ENCODE measurements at regions not wholly inside any gene's neighbourhood (a gene's known extent, or its start where the extent isn't known, plus 50 kb on each side); places are given as distances from the start of the nearest gene placed in this dataset.
A peak's percentile ranks its signal among the peaks of the same experiment; 100 is the strongest.
"Not testable (repeated sequence)": the region's sequence is repeated elsewhere in the genome, so short reads cannot be mapped to it uniquely, and the experiment has no call there.

DNA sequence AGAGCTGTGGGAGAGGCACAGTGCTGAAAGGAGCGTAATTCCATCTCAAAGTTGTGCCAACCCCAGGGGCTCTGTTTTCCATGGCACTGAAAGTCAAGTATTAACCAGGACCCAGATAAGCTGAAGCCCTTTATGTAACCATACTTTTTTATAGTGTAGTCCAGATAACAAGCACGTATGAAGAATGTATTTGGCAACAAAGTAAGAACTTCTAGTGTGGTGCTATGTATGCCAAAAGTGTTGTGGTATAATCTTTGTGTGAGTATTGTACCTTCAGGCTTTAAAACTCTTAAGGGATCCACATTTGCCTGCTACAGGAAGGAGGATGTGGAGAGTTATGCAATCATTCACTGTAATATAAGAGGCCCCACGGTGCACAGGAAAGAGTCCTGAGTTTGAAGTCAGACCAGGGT, 129.4 kb downstream of the IBTK start:
- no peak for DNase-seq

DNA sequence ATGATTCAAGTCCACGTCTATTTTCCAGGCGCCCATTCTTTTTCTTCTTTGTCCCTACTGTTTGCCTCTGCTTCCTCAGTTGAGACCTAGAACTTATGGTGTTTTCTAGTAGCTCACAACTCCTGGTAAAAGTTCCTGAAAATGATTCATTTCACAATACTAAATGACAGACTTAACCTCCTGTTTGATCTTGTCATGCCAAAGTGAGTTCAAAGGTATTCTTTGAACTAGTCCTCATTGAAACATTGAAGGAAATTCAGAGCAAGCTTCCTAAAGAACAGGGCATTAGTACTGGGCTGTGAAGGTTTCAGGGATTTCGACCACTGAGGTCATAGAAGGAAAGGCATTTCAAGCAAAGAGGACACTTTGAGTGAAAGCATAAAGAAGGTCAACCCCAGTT, 132.8 kb downstream of the IBTK start:
- DNase-seq: no peak

DNA sequence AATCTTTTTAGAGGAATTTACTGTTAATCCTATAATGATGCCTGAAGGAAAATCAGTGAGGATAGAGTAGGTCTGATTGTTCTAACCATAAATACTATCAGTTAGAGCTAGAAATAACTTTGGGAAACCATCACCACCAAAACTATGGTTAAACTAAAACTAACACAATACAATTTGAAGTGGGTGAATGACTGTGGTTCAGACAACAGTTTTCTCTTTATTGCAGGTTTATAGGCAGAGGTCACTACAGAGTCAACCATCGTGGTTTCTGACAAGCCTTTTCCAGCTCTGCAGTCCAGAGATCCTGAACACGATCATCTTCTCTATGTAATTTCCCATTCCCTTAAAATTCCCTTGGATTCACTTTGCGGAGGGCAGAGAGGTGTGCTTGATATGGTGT, 134.3 kb downstream of the IBTK start:
- DNase-seq: no peak

DNA sequence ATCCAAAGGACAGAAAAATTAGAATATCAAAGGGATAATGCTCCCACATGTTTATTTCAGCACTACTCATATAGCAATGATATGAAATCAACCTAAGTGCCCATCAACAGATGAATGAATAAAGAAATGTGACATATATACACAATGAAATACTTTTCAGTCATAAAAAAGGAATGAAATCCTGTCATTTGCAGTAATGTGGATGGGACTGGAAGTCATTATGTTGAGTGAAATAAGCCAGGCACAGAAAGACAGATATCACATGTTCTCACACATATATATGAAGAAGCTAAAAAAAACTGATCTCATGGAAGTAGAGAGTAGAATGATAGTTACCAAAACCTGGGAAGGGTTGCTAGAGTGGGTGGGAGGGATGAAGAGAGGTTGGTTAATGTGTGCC, 135.7 kb downstream of the IBTK start:
- DNase-seq: no peak

DNA sequence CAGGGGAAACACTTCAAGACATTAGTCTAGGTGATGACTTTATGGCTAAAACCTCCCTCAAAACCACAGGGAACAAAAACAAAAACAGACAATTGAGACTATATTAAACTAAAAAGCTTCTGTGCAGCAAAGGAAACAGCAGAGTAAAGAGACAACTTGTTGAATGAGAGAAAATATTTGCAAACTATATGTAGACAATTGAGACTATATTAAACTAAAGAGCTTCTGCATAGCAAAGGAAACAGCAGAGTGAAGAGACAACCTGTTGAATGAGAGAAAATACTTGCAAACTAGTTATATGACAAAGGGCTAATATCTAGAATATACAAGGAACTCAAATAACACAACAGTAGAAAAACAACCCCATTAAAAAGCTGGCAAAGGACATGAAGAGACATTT, 136.4 kb downstream of the IBTK start:
- DNase-seq: no peak

DNA sequence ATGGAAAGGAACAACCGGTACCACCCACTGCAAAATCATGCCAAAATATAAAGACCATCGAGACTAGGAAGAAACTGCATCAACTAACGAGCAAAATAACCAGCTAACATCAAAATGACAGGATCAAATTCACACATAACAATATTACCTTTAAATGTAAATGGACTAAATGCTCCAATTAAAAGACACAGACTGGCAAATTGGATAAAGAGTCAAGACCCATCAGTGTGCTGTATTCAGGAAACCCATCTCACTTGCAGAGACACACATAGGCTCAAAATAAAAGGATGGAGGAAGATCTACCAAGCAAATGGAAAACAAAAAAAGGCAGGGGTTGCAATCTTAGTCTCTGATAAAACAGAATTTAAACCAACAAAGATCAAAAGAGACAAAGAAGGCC, 144.4 kb downstream of the IBTK start:
- DNase-seq: not testable (repeated sequence)

DNA sequence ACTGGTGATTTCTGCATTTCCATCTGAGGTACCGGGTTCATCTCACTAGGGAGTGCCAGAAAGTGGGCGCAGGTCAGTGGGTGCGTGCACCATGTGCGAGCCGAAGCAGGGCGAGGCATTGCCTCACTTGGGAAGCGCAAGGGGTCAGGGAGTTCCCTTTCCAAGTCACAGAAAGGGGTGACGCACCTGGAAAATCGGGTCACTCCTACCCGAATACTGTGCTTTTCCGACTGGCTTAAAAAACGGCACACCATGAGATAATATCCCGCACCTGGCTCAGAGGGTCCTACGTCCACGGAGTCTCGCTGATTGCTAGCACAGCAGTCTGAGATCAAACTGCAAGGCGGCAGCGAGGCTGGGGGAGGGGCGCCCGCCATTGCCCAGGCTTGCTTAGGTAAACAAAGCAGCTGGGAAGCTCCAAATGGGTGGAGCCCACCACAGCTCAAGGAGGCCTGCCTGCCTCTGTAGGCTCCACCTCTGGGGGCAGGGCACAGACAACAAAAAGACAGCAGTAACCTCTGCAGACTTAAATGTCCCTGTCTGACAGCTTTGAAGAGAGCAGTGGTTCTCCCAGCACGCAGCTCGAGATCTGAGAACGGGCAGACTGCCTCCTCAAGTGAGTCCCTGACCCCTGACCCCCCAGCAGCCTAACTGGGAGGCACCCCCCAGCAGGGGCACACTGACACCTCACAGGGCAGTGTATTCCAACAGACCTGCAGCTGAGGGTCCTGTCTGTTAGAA, 146.0 kb downstream of the IBTK start:
- DNase-seq: not testable (repeated sequence)

DNA sequence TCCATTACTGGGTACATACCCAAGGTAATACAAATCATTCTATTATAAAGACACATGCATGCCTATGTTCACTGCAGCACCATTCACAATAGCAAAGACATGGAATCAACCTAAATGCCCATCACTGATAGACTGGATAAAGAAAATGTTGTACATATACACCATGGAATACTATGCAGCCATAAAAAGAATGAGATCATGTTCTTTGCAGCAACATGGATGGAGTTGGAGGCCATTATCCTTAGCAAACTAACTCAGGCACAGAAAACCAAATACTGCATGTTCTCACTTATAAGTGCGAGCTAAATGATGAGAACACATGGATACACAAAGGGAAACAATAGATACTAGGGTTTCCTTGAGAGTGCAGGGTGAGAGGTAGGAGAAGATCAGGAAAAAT, 146.8 kb downstream of the IBTK start:
- not testable (repeated sequence) for DNase-seq

DNA sequence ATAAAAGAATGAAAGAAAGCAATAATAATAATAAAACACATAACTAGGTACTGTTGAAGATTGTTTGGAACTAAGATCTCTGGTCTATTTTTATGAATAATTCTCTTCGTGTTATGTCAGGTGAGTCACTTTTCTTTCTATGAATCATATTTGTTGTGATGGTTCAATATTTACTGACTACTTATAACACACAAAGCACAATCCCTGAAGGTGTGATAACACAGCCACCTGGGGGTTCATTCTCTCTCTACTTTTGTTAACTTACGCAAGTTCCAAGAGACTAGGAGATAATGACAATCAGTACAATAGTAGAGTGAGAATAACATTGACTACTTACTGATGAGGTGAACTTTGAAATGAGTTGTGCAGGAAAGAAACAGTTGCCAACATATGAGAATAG, 149.9 kb downstream of the IBTK start:
- DNase-seq: no peak

DNA sequence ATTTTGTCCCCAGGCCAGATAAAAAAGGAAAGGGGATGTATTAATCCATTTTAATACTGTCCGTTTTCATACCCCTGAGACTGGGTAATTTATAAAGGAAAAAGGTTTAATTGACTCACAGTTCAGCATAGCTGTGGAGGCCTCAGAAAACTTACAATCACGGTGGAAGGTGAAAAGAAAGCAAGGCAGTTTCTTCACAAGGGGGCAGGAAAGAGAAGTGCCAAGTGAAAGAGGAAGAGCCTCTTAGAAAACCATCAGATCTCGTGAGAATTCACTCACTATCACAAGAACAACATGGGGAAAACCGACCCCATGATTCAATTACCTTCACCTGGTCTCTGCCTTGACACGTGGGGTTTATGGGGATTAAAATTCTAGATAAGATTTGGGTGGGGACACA, 152.5 kb downstream of the IBTK start:
- DNase-seq: no peak

DNA sequence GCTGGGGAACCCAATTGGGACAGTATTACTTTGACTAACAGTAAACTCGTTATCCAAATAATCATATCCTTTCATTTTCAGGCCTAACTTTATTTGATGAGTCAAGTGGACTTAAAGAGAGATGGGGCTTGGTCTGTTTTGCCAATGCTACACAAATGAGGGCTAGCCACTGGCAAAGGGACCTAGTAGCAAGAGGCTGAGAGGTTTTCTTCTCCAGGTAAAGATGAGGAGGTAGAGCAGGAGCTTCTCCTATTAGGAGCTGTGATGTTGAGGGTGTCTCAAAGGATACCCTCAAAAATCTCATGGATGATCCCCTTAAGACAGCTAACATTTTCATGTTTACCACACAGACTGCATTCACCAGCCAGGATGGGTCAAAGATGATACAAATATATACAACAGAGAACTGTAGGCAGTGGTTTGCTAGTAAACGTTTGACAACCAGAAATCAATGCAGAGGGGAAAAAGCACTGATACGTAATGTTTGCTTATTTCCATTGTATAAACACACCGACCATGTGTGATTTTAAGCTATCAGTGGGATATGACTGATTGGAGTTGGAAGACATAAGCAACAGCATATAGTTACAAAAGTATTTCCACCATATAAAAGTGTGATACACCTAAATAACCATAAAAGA, 153.3 kb downstream of the IBTK start:
- DNase-seq: no peak

DNA sequence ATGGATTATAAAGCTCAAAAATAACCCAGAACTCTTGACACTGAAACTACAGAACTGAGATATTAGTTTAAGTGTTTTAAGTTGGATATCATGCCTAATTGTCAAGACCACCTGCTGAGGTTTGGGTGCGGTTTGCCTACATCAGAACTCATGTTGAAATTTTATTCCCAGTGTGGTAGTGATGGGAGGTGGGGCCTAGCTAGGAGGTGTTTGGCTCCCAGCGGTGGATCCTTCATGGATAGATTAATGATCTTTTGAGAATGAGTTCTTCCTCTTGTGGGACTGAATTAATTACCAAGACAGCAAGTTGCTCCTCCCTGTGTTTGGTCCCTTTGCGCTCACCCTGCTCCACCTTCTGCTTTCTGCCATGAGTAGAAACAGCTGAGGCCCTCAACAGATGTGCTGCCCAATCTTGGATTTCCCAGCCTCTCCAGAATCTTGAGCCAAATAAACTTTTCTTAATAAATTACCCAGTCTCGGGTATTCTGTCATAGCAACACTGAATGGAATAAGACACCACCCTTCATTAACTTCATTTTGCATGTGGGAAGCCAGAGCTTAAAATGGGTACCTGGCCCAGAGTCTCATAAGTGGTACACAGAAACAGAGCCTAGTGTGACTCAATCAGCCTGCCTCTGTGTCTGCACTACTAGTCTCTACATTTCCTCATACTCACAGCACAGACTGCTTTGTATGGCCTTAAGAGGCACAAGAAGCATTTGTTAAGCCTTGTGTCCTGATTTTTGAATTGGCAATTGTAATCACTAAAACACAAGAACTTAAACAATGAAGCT, 158.4 kb downstream of the IBTK start:
- no peak for DNase-seq

DNA sequence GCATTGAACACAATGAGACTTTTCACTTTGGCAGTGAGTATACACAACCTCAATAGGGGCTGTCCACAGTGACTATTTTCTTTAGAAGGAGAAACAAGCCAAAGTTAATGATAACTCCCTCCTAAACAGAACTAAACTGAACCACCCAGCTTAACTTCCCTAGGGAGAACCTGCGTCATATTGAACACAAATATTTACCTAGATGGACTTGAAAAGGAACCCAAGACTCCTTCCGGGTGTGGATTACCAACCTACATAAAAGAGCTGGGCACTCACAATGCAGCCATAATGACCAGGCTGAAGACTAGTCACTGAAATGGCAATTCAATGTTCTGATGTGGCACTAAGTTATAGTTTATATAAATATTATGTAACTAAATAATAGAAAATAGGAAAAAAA, 160.6 kb downstream of the IBTK start:
- DNase-seq: no peak

DNA sequence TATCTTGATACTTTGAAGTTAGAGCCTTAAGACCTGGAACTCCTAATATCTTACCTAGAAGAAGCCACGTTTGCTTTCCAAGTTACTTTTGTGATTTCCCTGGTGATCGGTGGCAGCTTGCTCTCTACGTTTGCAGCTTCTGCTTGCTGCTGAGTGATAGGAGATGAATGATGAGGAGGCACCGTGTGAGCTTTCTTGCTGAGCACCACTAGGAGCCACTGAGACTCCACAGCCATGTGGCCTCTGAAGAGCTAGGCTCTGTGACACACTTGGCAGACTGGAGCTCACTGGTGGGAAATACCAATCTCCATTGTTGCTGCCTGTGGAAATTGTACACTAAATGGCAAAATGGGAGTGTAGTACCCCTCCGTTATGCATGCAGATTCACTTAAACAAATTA, 161.8 kb downstream of the IBTK start:
- no peak for DNase-seq

DNA sequence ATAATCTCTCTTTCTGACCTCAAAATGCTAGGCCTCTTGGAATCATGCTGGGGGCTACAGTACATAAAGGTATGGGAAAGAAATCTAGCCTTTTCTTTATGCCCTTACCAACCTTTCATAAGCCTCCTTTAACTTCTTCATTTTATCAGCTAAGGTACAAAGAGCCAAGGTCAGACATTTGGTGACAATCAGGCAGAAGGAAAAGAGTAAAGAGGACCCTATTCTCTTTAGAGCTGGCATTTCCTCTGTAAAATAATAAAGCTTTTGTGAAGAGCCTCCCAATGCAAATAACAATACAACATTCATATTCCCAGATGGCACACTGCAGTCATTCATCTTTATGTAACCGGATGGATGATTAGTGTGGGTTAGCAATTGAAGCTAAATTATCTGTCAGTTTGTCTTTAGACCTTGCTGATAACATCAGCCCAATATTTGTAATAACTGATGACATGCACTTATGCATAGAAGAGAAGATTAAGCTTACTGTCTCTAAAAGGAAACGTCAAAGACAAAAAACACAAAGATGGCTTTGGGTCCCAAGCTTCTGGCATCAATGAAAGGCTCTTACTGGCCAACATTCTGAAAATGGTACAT, 163.1 kb downstream of the IBTK start:
- DNase-seq: peak; percentile 33

DNA sequence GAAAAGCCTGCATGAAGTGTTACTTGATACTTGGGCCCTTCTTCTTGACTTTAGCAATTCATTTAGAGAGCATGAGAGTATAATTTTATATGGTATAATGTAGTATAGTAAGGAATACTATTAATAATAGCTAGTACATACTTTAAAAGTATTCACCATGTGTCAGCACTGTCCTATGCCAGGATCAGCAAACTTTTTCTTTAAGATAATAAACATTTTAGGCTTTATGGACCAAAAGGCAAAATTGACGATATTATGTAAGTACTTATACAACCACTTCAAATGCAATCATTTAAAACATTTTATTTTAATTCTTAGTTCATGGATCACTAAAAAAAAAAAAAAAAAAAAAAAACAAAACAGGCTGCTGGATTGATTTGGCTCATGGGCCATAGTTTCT, 163.9 kb downstream of the IBTK start:
- DNase-seq: no peak

DNA sequence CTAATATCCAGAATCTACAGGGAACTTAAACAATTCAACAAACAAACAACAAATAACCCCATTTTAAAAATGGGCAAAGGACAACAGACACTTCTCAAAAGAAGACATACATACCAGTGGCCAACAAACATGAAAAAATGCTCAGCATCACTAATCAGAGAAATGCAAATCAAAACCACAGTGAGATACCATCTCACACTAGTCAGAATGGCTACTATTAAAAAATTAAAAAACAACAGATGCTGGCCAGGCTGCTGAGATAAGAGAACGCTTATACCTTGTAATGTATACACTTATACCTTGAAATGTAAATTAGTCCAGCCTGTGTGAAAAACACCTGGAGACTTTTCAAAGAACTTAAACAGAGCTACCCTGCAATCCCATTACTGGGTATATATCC, 166.8 kb downstream of the IBTK start:
- no peak for DNase-seq

DNA sequence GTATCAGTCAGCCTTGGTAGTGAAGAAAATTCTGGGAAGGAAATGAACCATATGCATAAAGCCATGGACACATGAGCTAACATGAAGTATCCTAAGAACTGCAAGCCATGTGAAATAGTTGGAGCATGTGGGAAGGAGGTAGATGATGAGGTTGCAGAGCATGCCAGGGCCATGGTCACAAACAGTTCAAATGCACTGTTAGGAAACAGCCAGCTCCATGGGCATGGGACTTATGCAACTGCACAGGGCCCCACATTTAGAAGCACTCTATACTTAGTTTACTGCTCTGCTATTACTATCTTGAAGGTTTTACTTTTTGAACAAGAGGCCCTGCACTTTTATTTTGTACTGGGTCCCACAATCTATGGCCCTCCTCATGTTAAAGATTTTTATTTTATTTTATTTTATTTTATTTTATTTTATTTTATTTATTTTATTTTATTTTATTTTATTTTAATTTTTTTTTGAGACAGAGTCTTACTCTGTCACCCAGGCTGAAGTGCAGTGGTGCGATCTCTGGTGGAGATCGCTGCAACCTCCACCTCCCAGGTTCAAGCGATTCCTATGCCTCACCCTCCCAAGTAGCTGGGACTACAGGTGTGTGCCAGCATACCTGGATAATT, 169.1 kb downstream of the IBTK start:
- DNase-seq: no peak

DNA sequence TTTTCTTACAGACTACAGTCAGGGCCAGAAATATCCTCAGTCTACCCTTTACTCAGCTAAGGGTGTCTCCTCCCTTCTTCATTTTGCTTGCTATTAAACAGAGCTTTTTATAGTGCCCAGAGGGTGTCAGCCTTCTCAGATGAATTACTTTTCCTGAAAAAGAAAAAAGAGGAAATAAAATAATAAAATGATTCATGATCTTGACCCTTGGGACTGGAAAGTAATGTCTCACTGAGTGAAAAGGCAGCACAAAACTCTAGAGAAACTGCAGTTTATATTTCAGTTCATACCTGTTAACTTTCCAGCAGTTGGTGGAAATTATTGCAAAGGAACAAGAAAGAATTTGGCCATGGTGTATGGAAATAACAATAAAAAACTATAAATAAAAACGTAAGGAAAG, 170.6 kb downstream of the IBTK start:
- no peak for DNase-seq

DNA sequence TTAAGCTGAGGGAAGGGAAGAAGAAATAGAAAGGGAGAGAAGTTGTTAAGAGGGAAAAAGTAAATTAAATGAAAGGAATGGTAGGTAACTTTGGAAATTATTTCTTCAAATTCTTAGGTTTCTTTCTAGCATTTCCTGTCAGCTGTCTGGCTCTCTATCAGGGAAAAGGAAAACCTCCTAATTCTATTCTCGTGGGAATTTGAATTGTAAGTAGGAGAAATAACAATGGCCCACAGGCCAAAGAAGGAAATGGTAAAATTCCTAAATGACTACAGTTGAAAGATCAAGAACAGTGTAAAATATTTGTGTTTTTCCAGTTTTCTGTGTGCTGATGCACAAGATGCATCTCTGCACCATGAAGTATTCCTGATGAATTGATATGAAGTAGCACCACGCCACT, 173.0 kb downstream of the IBTK start:
- DNase-seq: no peak

DNA sequence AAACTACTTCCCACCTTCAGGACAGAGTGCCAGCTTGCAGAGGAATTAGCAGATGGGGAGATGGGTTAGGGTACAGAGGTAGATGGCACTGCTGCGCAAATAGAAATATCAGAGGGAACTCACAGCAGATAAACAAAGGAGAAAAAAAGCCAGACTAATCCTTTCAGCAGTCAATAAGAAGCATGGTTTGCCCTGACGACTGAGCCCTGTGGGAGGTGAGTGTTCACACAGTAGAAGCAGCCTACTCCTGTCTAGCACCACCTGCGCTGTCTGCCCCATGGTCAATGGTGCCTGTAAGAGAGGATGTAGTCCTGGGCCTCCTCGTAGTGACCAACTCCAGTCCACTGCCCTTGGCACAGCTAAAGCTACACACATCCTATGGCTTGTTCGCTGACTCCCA, 174.1 kb downstream of the IBTK start:
- no peak for DNase-seq

DNA sequence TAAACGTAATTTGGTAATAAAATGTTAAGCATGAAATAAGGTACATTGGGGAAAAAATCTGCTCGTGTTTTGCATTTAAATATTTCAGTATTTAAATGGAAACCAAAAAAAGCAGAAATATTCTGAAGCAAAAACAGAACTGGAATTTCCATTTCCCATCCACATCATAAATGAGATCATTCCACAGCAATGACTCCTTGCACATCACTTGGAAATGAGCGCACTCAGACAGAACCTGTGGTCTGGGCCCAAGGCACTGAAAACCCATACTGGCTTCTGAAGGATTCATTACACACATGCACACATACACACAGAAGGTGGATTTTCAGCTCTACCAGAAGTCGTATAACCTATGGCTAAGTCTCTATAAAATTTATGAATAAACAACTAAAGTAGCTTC, 174.8 kb downstream of the IBTK start:
- no peak for DNase-seq

DNA sequence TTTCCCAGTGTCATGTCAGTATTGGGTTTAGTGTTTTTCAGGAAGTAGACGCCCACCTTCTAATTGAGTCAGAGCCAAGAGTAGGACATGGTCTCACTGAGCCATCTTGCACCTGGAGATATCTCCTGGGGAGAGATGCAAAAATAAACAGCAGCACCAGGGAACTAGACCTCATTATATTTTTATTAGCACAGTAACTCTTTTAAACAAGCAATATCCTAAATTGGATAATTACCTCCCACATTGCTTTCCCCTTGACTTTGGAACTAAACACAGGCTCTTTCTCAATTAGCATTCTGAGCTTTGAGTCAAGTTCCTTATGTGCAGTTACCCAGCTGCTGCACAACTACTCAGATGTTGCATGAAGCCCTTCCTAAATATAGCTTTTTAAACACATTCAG, 175.4 kb downstream of the IBTK start:
- DNase-seq: no peak

Measured in midbrain (tissue), 1 donor.